IgD-negative memory B cell (primary cell): ENCODE measurements at regions not wholly inside any gene's neighbourhood (a gene's known extent, or its start where the extent isn't known, plus 50 kb on each side); places are given as distances from the start of the nearest gene placed in this dataset.

Experiments used
- H3K27ac Mint-ChIP-seq, 3 donors: one replicate each; pipeline ENCODE4 v1.8.0; 2020 to 2022; ENCODE audit warnings: mild to moderate bottlenecking in 3 of 3, mixed read lengths in 3 of 3, moderate library complexity in 1 of 3
- H3K27me3 Mint-ChIP-seq: one replicate; pipeline ENCODE4 v1.8.0; 2021; ENCODE audit warnings: mixed read lengths
- H3K36me3 Mint-ChIP-seq: one replicate; pipeline ENCODE4 v1.8.0; 2020; ENCODE audit warnings: mild to moderate bottlenecking, mixed read lengths
- H3K4me1 Mint-ChIP-seq, 3 donors: one replicate each; pipeline ENCODE4 v1.8.0; 2020 to 2022; ENCODE audit warnings: mixed read lengths in 3 of 3, mild to moderate bottlenecking in 1 of 3
- H3K4me3 Mint-ChIP-seq, 4 donors: one replicate each; pipeline ENCODE4 v1.8.0; 2020 to 2022; ENCODE audit warnings: mild to moderate bottlenecking in 4 of 4, mixed read lengths in 4 of 4, moderate library complexity in 3 of 4
- H3K9me3 Mint-ChIP-seq, 3 donors: one replicate each; pipeline ENCODE4 v1.8.0; 2020 to 2021; ENCODE audit warnings: mixed read lengths in 3 of 3, mild to moderate bottlenecking in 1 of 3

GRCh38 chr2:181822097-181822496, 69.4 kb upstream of the ITPRID2 start:
- no peaks in the 10 kb centered on the region for H3K9me3 Mint-ChIP-seq
- peaks cover 4% of the 10 kb centered on the region for H3K27me3 Mint-ChIP-seq
- H3K27ac Mint-ChIP-seq = no peak overlapping the region
- H3K36me3 Mint-ChIP-seq = no peaks in the 10 kb centered on the region
- H3K4me1 Mint-ChIP-seq = no peaks in the 10 kb centered on the region
- no peak overlapping the region for H3K4me3 Mint-ChIP-seq

DNA sequence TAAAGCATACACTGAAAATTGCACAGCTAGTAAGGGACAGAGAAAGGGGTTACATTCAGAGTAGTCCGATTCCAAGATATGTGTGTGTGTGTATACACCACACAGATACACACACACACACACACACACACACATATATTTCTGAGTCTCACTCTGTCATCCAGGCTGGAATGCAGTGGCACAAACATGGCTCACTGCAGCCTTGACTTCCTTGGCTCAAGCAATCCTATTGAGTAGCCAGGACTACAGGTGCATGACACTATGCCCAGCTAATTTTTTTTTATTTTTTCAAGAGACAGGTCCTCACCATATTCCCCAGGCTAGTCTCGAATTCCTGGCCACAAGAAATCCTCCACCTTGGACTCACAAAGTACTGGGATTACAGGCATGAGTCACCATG, 68.1 kb upstream of the ITPRID2 start:
- H3K27ac Mint-ChIP-seq = no peak overlapping the region
- H3K27me3 Mint-ChIP-seq = no peaks in the 10 kb centered on the region
- no peak overlapping the region for H3K4me3 Mint-ChIP-seq
- H3K4me1 Mint-ChIP-seq = no peaks in the 10 kb centered on the region
- H3K9me3 Mint-ChIP-seq = no peaks in the 10 kb centered on the region
- H3K36me3 Mint-ChIP-seq = no peaks in the 10 kb centered on the region

- Mint-ChIP-seq H3K9me3 (no peaks in the 10 kb centered on the region), H3K36me3 (peaks cover 2% of the 10 kb centered on the region), H3K27me3 (no peaks in the 10 kb centered on the region), H3K4me1 (peaks cover 0 to 2% (median 0%) of the 10 kb centered on the region in 3 donors), H3K4me3 (no peak overlapping the region), H3K27ac (no peak overlapping the region)
Measured at GRCh38 chr2:181828122-181828705, 63.3 kb upstream of the ITPRID2 start.

DNA sequence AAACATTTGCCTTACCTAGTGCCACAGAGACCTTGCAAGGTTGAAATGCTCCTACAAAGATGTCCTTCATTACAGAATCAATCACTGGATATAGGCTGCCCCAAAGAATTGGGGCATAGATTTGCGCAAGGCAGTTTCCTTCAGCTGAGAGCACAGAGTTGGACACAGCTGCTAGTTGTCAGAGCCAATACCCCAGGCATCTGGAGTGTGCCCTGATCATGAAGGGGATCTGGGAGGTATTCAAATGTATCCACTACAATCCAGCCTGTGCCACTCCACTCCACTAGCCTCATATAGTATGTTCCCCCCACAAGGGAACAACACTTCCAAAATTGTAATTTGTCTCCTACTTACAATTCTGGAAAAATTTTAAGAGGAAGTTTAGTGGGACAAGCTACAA, 62.3 kb upstream of the ITPRID2 start:
- H3K4me1 Mint-ChIP-seq = peaks cover 0 to 2% (median 0%) of the 10 kb centered on the region in 3 donors
- no peaks in the 10 kb centered on the region for H3K9me3 Mint-ChIP-seq
- no peak overlapping the region for H3K27ac Mint-ChIP-seq
- H3K27me3 Mint-ChIP-seq = no peaks in the 10 kb centered on the region
- H3K36me3 Mint-ChIP-seq = peaks cover 2% of the 10 kb centered on the region
- H3K4me3 Mint-ChIP-seq = no peak overlapping the region

DNA sequence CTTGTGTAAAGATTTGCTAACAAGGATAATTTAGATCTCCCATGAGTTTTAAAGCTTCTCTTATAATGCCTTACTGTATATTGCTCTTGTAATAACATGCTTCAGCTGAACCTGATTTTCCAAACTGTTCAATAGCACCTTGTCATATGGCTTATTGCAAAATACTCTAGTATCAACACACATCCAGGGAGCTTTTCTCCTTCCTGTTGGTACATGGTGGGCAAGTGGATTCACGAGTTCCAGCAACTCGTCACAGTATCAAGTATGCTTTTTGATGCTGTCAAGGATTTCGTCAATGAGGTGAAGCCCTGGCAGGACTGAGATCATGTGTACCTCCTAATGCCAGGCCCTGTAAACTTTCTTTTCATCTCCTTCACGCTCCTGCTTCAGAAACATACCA, 59.5 kb upstream of the ITPRID2 start:
- H3K9me3 Mint-ChIP-seq = peaks cover 0 to 1% (median 0%) of the 10 kb centered on the region in 3 donors
- no peak overlapping the region for H3K4me3 Mint-ChIP-seq
- peaks cover 0 to 2% (median 0%) of the 10 kb centered on the region in 3 donors for H3K4me1 Mint-ChIP-seq
- H3K36me3 Mint-ChIP-seq = peaks cover 2% of the 10 kb centered on the region
- H3K27ac Mint-ChIP-seq = no peak overlapping the region
- no peaks in the 10 kb centered on the region for H3K27me3 Mint-ChIP-seq

- Mint-ChIP-seq H3K27me3 (peaks cover 5% of the 10 kb centered on the region), H3K4me1 (no peaks in the 10 kb centered on the region), H3K4me3 (no peak overlapping the region), H3K9me3 (peaks cover 0 to 3% (median 0%) of the 10 kb centered on the region in 3 donors), H3K27ac (no peak overlapping the region), H3K36me3 (no peaks in the 10 kb centered on the region)
Measured at GRCh38 chr2:181836583-181836982, 54.9 kb upstream of the ITPRID2 start.

GRCh38 chr2:181837563-181837962, 54.0 kb upstream of the ITPRID2 start:
- Mint-ChIP-seq H3K36me3 (no peaks in the 10 kb centered on the region), H3K27ac (no peak overlapping the region), H3K9me3 (peaks cover 0 to 3% (median 0%) of the 10 kb centered on the region in 3 donors), H3K4me3 (no peak overlapping the region), H3K4me1 (no peaks in the 10 kb centered on the region), H3K27me3 (peaks cover 5% of the 10 kb centered on the region)

GRCh38 chr2:181839811-181840210, 51.7 kb upstream of the ITPRID2 start:
- H3K9me3 Mint-ChIP-seq = peaks cover 0 to 3% (median 0%) of the 10 kb centered on the region in 3 donors
- H3K4me3 Mint-ChIP-seq = no peak overlapping the region
- H3K4me1 Mint-ChIP-seq = no peaks in the 10 kb centered on the region
- peaks cover 5% of the 10 kb centered on the region for H3K27me3 Mint-ChIP-seq
- no peaks in the 10 kb centered on the region for H3K36me3 Mint-ChIP-seq
- H3K27ac Mint-ChIP-seq = no peak overlapping the region

GRCh38 chr2:181841079-181841478, 50.5 kb upstream of the ITPRID2 start:
- Mint-ChIP-seq H3K36me3 (no peaks in the 10 kb centered on the region), H3K9me3 (peaks cover 0 to 3% (median 0%) of the 10 kb centered on the region in 3 donors), H3K27ac (no peak overlapping the region), H3K27me3 (peaks cover 5% of the 10 kb centered on the region), H3K4me3 (no peak overlapping the region), H3K4me1 (no peaks in the 10 kb centered on the region)
